ENCODE measurements at regions not wholly inside any gene's neighbourhood (a gene's known extent, or its start where the extent isn't known, plus 50 kb on each side); places are given as distances from the start of the nearest gene placed in this dataset.

- Mint-ChIP-seq H3K4me1 (no peaks in the 10 kb centered on the region), H3K4me3 (no peak overlapping the region), H3K27me3 (peaks cover 29% of the 10 kb centered on the region), H3K27ac (no peak overlapping the region), H3K36me3 (peaks cover 6% of the 10 kb centered on the region), H3K9me3 (peaks cover 5% of the 10 kb centered on the region)
- ATAC-seq = no peak
Measured at GRCh38 chr5:154107010-154107409, 68.2 kb downstream of the MFAP3 start.

GRCh38 chr5:154107756-154108155 is 69.0 kb downstream of the MFAP3 start:
- no peak for ATAC-seq
- peaks cover 6% of the 10 kb centered on the region for H3K36me3 Mint-ChIP-seq
- H3K27ac Mint-ChIP-seq = no peak overlapping the region

GRCh38 chr5:154109416-154110106 is 70.8 kb downstream of the MFAP3 start:
- H3K4me3 Mint-ChIP-seq = no peak overlapping the region
- H3K4me1 Mint-ChIP-seq = no peaks in the 10 kb centered on the region
- peaks cover 31% of the 10 kb centered on the region for H3K27me3 Mint-ChIP-seq
- no peak for ATAC-seq
- peaks cover 5% of the 10 kb centered on the region for H3K9me3 Mint-ChIP-seq
- H3K36me3 Mint-ChIP-seq = peaks cover 6% of the 10 kb centered on the region
- H3K27ac Mint-ChIP-seq = no peak overlapping the region

More at GRCh38 chr5:154107756-154108155, 69.0 kb downstream of the MFAP3 start:
- no peak overlapping the region for H3K4me3 Mint-ChIP-seq
- peaks cover 5% of the 10 kb centered on the region for H3K9me3 Mint-ChIP-seq
- H3K27me3 Mint-ChIP-seq = peaks cover 34% of the 10 kb centered on the region
- H3K4me1 Mint-ChIP-seq = no peaks in the 10 kb centered on the region

GRCh38 chr5:154110107-154110453 is 71.3 kb downstream of the MFAP3 start:
- Mint-ChIP-seq H3K36me3 (peaks cover 4% of the 10 kb centered on the region), H3K27me3 (peaks cover 31% of the 10 kb centered on the region), H3K4me1 (no peaks in the 10 kb centered on the region), H3K9me3 (peaks cover 4% of the 10 kb centered on the region), H3K4me3 (no peak overlapping the region), H3K27ac (no peak overlapping the region)
- ATAC-seq = no peak

- Mint-ChIP-seq H3K36me3 (no peaks in the 10 kb centered on the region), H3K4me1 (no peaks in the 10 kb centered on the region), H3K27ac (no peak overlapping the region), H3K4me3 (no peak overlapping the region), H3K27me3 (peaks cover 31% of the 10 kb centered on the region), H3K9me3 (no peaks in the 10 kb centered on the region)
- ATAC-seq = no peak
Measured at GRCh38 chr5:154110716-154111115, 71.9 kb downstream of the MFAP3 start.

GRCh38 chr5:154111214-154111613 is 72.4 kb downstream of the MFAP3 start:
- no peaks in the 10 kb centered on the region for H3K36me3 Mint-ChIP-seq
- no peak overlapping the region for H3K4me3 Mint-ChIP-seq
- no peaks in the 10 kb centered on the region for H3K9me3 Mint-ChIP-seq
- peaks cover 32% of the 10 kb centered on the region for H3K27me3 Mint-ChIP-seq
- no peak for ATAC-seq
- no peak overlapping the region for H3K27ac Mint-ChIP-seq
- H3K4me1 Mint-ChIP-seq = no peaks in the 10 kb centered on the region

- ATAC-seq = no peak
- Mint-ChIP-seq H3K4me3 (no peak overlapping the region), H3K27ac (no peak overlapping the region)
Measured at GRCh38 chr5:154112255-154112654, 73.5 kb downstream of the MFAP3 start.

GRCh38 chr5:154115291-154115690 is 75.2 kb upstream of the GALNT10 start:
- peaks cover 14% of the 10 kb centered on the region for H3K4me1 Mint-ChIP-seq
- H3K36me3 Mint-ChIP-seq = no peaks in the 10 kb centered on the region
- no peak overlapping the region for H3K4me3 Mint-ChIP-seq
- peaks cover 54% of the 10 kb centered on the region for H3K27me3 Mint-ChIP-seq
- no peak for ATAC-seq
- H3K9me3 Mint-ChIP-seq = no peaks in the 10 kb centered on the region
- H3K27ac Mint-ChIP-seq = no peak overlapping the region

More at GRCh38 chr5:154112255-154112654, 73.5 kb downstream of the MFAP3 start:
- H3K9me3 Mint-ChIP-seq = no peaks in the 10 kb centered on the region
- H3K4me1 Mint-ChIP-seq = no peaks in the 10 kb centered on the region
- H3K27me3 Mint-ChIP-seq = peaks cover 43% of the 10 kb centered on the region
- no peaks in the 10 kb centered on the region for H3K36me3 Mint-ChIP-seq

GRCh38 chr5:154117050-154117449 is 73.5 kb upstream of the GALNT10 start:
- Mint-ChIP-seq H3K4me1 (peaks cover 14% of the 10 kb centered on the region), H3K36me3 (no peaks in the 10 kb centered on the region), H3K4me3 (no peak overlapping the region), H3K27me3 (peaks cover 61% of the 10 kb centered on the region), H3K9me3 (no peaks in the 10 kb centered on the region), H3K27ac (no peak overlapping the region)
- ATAC-seq = no peak

- no peaks in the 10 kb centered on the region for H3K9me3 Mint-ChIP-seq
- no peaks in the 10 kb centered on the region for H3K36me3 Mint-ChIP-seq
- H3K27me3 Mint-ChIP-seq = peaks cover 57% of the 10 kb centered on the region
- peaks cover 14% of the 10 kb centered on the region for H3K4me1 Mint-ChIP-seq
- no peak overlapping the region for H3K27ac Mint-ChIP-seq
- no peak overlapping the region for H3K4me3 Mint-ChIP-seq
- no peak for ATAC-seq
Measured at GRCh38 chr5:154117930-154118329, 72.6 kb upstream of the GALNT10 start.

- H3K9me3 Mint-ChIP-seq = peaks cover 2% of the 10 kb centered on the region
- H3K27me3 Mint-ChIP-seq = peaks cover 60% of the 10 kb centered on the region
- peaks cover 3% of the 10 kb centered on the region for H3K36me3 Mint-ChIP-seq
- no peak overlapping the region for H3K4me3 Mint-ChIP-seq
- ATAC-seq = no peak
- no peak overlapping the region for H3K27ac Mint-ChIP-seq
- peaks cover 14% of the 10 kb centered on the region for H3K4me1 Mint-ChIP-seq
Measured at GRCh38 chr5:154118385-154118784, 72.1 kb upstream of the GALNT10 start.

GRCh38 chr5:154118893-154119336 is 71.6 kb upstream of the GALNT10 start:
- no peak overlapping the region for H3K4me3 Mint-ChIP-seq
- peaks cover 7% of the 10 kb centered on the region for H3K36me3 Mint-ChIP-seq
- peaks cover 6% of the 10 kb centered on the region for H3K9me3 Mint-ChIP-seq
- peaks cover 65% of the 10 kb centered on the region for H3K27me3 Mint-ChIP-seq
- peaks cover 14% of the 10 kb centered on the region for H3K4me1 Mint-ChIP-seq
- peak; percentile 77 for ATAC-seq
- H3K27ac Mint-ChIP-seq = no peak overlapping the region

GRCh38 chr5:154129013-154129412 is 61.5 kb upstream of the GALNT10 start:
- peaks cover 36% of the 10 kb centered on the region for H3K27me3 Mint-ChIP-seq
- peaks cover 6% of the 10 kb centered on the region for H3K36me3 Mint-ChIP-seq
- no peak overlapping the region for H3K27ac Mint-ChIP-seq
- H3K9me3 Mint-ChIP-seq = peaks cover 11% of the 10 kb centered on the region
- no peaks in the 10 kb centered on the region for H3K4me1 Mint-ChIP-seq
- H3K4me3 Mint-ChIP-seq = no peak overlapping the region
- no peak for ATAC-seq

GRCh38 chr5:154129921-154130320 is 60.6 kb upstream of the GALNT10 start:
- Mint-ChIP-seq H3K27ac (no peak overlapping the region), H3K4me3 (no peak overlapping the region), H3K36me3 (peaks cover 3% of the 10 kb centered on the region), H3K27me3 (peaks cover 27% of the 10 kb centered on the region), H3K4me1 (no peaks in the 10 kb centered on the region), H3K9me3 (peaks cover 8% of the 10 kb centered on the region)
- ATAC-seq = no peak

GRCh38 chr5:154131817-154132216 is 58.7 kb upstream of the GALNT10 start:
- no peak overlapping the region for H3K4me3 Mint-ChIP-seq
- H3K9me3 Mint-ChIP-seq = peaks cover 3% of the 10 kb centered on the region
- no peak for ATAC-seq
- H3K27me3 Mint-ChIP-seq = peaks cover 10% of the 10 kb centered on the region
- H3K36me3 Mint-ChIP-seq = no peaks in the 10 kb centered on the region
- no peak overlapping the region for H3K27ac Mint-ChIP-seq
- H3K4me1 Mint-ChIP-seq = no peaks in the 10 kb centered on the region

GRCh38 chr5:154132718-154133307 is 57.7 kb upstream of the GALNT10 start:
- H3K36me3 Mint-ChIP-seq = no peaks in the 10 kb centered on the region
- H3K4me3 Mint-ChIP-seq = no peak overlapping the region
- no peaks in the 10 kb centered on the region for H3K4me1 Mint-ChIP-seq
- peaks cover under 1% of the 10 kb centered on the region for H3K27me3 Mint-ChIP-seq
- peaks cover 2% of the 10 kb centered on the region for H3K9me3 Mint-ChIP-seq
- no peak for ATAC-seq
- H3K27ac Mint-ChIP-seq = no peak overlapping the region

Data from stimulated activated memory B cell treated with anti-CD40 and anti-IgM and Interleukin-4, amounts not matched to agents 10 μg/mL and 1 μg/mL and 100 μg/mL, for 72 hours (primary cell).